ENCODE measurements at regions not wholly inside any gene's neighbourhood (a gene's known extent, or its start where the extent isn't known, plus 50 kb on each side); places are given as distances from the start of the nearest gene placed in this dataset.

- H3K36me3 ChIP-seq (ENCODE audit: insufficient read depth, low read length), result no peaks in the 10 kb centered on the region
- H3K4me3 ChIP-seq (ENCODE audit: low read length, poor library complexity, severe bottlenecking), result no peak overlapping the region
- H3K9ac ChIP-seq (ENCODE audit: low read depth, low read length, poor library complexity, severe bottlenecking), result no peak overlapping the region
- no peaks in the 10 kb centered on the region for H4K20me1 ChIP-seq (ENCODE audit: insufficient read depth, low read length, poor library complexity, severe bottlenecking)
- H3K79me2 ChIP-seq (ENCODE audit: insufficient read depth, low read length), result no peaks in the 10 kb centered on the region
- no peaks in the 10 kb centered on the region for H3F3A ChIP-seq (ENCODE audit: low read depth)
- no peaks in the 10 kb centered on the region for H3K27me3 ChIP-seq (ENCODE audit: insufficient read depth, low read length, poor library complexity, severe bottlenecking)
- H3K9me2 ChIP-seq (replicated peaks; ENCODE audit: low read depth, low read length), result 0 out of 2 replicates have a peak, but pooled peaks cover 4% of the 10 kb centered on the region
- no peak overlapping the region for H3K4me2 ChIP-seq (ENCODE audit: low read depth, low read length, poor library complexity, severe bottlenecking)
- H2AFZ ChIP-seq (ENCODE audit: low read length), result no peak overlapping the region
- no peaks in the 10 kb centered on the region for H3K9me3 ChIP-seq (ENCODE audit: insufficient read depth, low read depth, low read length)
- H3K4me1 ChIP-seq (ENCODE audit: insufficient read depth, low read length, poor library complexity, severe bottlenecking), result no peaks in the 10 kb centered on the region
- TF ChIP-seq CTCF (conservative IDR thresholded peaks at IDR 0.05; ENCODE audit: low read length), result no peak
- no peak for TF ChIP-seq EZH2phosphoT487 (IDR thresholded peaks at IDR 0.05; ENCODE audit: borderline replicate concordance)
Observed at GRCh38 chr1:218224101-218224500, 61.0 kb upstream of the RRP15 start.

- Histone ChIP-seq H3K4me2 (ENCODE audit: low read depth, low read length, poor library complexity, severe bottlenecking) (no peak overlapping the region), H3K9me2 (replicated peaks; ENCODE audit: low read depth, low read length) (0 out of 2 replicates have a peak, but pooled peaks cover 4% of the 10 kb centered on the region), H2AFZ (ENCODE audit: low read length) (no peak overlapping the region), H3F3A (ENCODE audit: low read depth) (no peaks in the 10 kb centered on the region), H3K4me3 (ENCODE audit: low read length, poor library complexity, severe bottlenecking) (no peak overlapping the region), H3K9ac (ENCODE audit: low read depth, low read length, poor library complexity, severe bottlenecking) (no peak overlapping the region), H4K20me1 (ENCODE audit: insufficient read depth, low read length, poor library complexity, severe bottlenecking) (no peaks in the 10 kb centered on the region), H3K9me3 (ENCODE audit: insufficient read depth, low read depth, low read length) (no peaks in the 10 kb centered on the region), H3K27me3 (ENCODE audit: insufficient read depth, low read length, poor library complexity, severe bottlenecking) (no peaks in the 10 kb centered on the region), H3K4me1 (ENCODE audit: insufficient read depth, low read length, poor library complexity, severe bottlenecking) (no peaks in the 10 kb centered on the region), H3K36me3 (ENCODE audit: insufficient read depth, low read length) (no peaks in the 10 kb centered on the region), H3K79me2 (ENCODE audit: insufficient read depth, low read length) (no peaks in the 10 kb centered on the region)
- TF ChIP-seq CTCF (conservative IDR thresholded peaks at IDR 0.05; ENCODE audit: low read length), result no peak
- no peak for TF ChIP-seq EZH2phosphoT487 (IDR thresholded peaks at IDR 0.05; ENCODE audit: borderline replicate concordance)
Observed at GRCh38 chr1:218226005-218226404, 59.1 kb upstream of the RRP15 start.

Data from Loucy (cell line).